ENCODE measurements at regions not wholly inside any gene's neighbourhood (a gene's known extent, or its start where the extent isn't known, plus 50 kb on each side); places are given as distances from the start of the nearest gene placed in this dataset.

- intact Hi-C loops (cut with DNase I): no loop called here
- Histone ChIP-seq H3K27me3 (no peaks in the 10 kb centered on the region), H3K4me3 (no peak overlapping the region), H3K4me1 (ENCODE audit: insufficient read depth) (no peaks in the 10 kb centered on the region), H3K27ac (no peak overlapping the region), H3K36me3 (no peaks in the 10 kb centered on the region), H3K9me3 (no peaks in the 10 kb centered on the region)
- TF ChIP-seq, protein P1, sequence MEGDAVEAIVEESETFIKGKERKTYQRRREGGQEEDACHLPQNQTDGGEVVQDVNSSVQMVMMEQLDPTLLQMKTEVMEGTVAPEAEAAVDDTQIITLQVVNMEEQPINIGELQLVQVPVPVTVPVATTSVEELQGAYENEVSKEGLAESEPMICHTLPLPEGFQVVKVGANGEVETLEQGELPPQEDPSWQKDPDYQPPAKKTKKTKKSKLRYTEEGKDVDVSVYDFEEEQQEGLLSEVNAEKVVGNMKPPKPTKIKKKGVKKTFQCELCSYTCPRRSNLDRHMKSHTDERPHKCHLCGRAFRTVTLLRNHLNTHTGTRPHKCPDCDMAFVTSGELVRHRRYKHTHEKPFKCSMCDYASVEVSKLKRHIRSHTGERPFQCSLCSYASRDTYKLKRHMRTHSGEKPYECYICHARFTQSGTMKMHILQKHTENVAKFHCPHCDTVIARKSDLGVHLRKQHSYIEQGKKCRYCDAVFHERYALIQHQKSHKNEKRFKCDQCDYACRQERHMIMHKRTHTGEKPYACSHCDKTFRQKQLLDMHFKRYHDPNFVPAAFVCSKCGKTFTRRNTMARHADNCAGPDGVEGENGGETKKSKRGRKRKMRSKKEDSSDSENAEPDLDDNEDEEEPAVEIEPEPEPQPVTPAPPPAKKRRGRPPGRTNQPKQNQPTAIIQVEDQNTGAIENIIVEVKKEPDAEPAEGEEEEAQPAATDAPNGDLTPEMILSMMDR (IDR thresholded peaks at IDR 0.05): no peak
- no peak for TF ChIP-seq POLR2A (IDR thresholded peaks at IDR 0.05)
- TF ChIP-seq EP300 (IDR thresholded peaks at IDR 0.05): no peak
- no peak for DNase-seq
- 30 to 74% (median 64%) methylated on average over 1 of the region's 1 CpG for WGBS, 3 donors
Observed at GRCh38 chr6:1094306-1094705, 217.6 kb upstream of the FOXQ1 start.

- H3K27ac ChIP-seq: no peak overlapping the region
- 69 to 88% (median 82%) methylated on average over 3 of the region's 3 CpGs for WGBS, 3 donors
Observed at GRCh38 chr6:1091900-1092299, 220.0 kb upstream of the FOXQ1 start.

GRCh38 chr6:1089859-1090258 lies 222.0 kb upstream of the FOXQ1 start:
- H3K4me3 ChIP-seq: no peak overlapping the region
- H3K9me3 ChIP-seq: no peaks in the 10 kb centered on the region
- TF ChIP-seq, protein P1 (IDR thresholded peaks at IDR 0.05): no peak
- no peak for TF ChIP-seq POLR2A (IDR thresholded peaks at IDR 0.05)
- TF ChIP-seq EP300 (IDR thresholded peaks at IDR 0.05): no peak
- no peaks in the 10 kb centered on the region for H3K27me3 ChIP-seq
- intact Hi-C loops (cut with DNase I): no loop called here
- 76 to 92% (median 92%) methylated on average over 1 of the region's 1 CpG for WGBS, 3 donors
- no peaks in the 10 kb centered on the region for H3K36me3 ChIP-seq
- DNase-seq: no peak
- H3K27ac ChIP-seq: no peak overlapping the region
- H3K4me1 ChIP-seq (ENCODE audit: insufficient read depth): no peaks in the 10 kb centered on the region

More at GRCh38 chr6:1091900-1092299, 220.0 kb upstream of the FOXQ1 start:
- no peaks in the 10 kb centered on the region for H3K36me3 ChIP-seq
- intact Hi-C loops (cut with DNase I): no loop called here
- no peak overlapping the region for H3K4me3 ChIP-seq
- H3K4me1 ChIP-seq (ENCODE audit: insufficient read depth): no peaks in the 10 kb centered on the region
- TF ChIP-seq, protein P1 (IDR thresholded peaks at IDR 0.05): no peak
- no peak for TF ChIP-seq EP300 (IDR thresholded peaks at IDR 0.05)
- TF ChIP-seq POLR2A (IDR thresholded peaks at IDR 0.05): no peak
- no peaks in the 10 kb centered on the region for H3K9me3 ChIP-seq
- H3K27me3 ChIP-seq: no peaks in the 10 kb centered on the region
- DNase-seq: no peak

- intact Hi-C loops (cut with DNase I): no loop called here
- Histone ChIP-seq H3K9me3 (no peaks in the 10 kb centered on the region), H3K27me3 (no peaks in the 10 kb centered on the region), H3K36me3 (no peaks in the 10 kb centered on the region), H3K4me3 (no peak overlapping the region), H3K27ac (no peak overlapping the region), H3K4me1 (ENCODE audit: insufficient read depth) (no peaks in the 10 kb centered on the region)
- DNase-seq: no peak
- 61 to 74% (median 69%) methylated on average over 5 of the region's 5 CpGs for WGBS, 3 donors
- TF ChIP-seq POLR2A (IDR thresholded peaks at IDR 0.05): no peak
- TF ChIP-seq, protein P1 (IDR thresholded peaks at IDR 0.05): no peak
- no peak for TF ChIP-seq EP300 (IDR thresholded peaks at IDR 0.05)
Observed at GRCh38 chr6:1088492-1089001, 223.4 kb upstream of the FOXQ1 start.

Measured in ovary (tissue), 7 donors.